C4-2B (cell line): ENCODE measurements at regions not wholly inside any gene's neighbourhood (a gene's known extent, or its start where the extent isn't known, plus 50 kb on each side); places are given as distances from the start of the nearest gene placed in this dataset.

Experiments used
- CTCF ChIP-seq: fragments of 450-650 bp; conservative IDR thresholded peaks from 2 replicates; pipeline ENCODE4 v1.5.1; 2017; ENCODE audit warnings: mild to moderate bottlenecking
- ZFX ChIP-seq: fragments of 450-650 bp; IDR thresholded peaks from 2 replicates; pipeline ENCODE4 v1.6.1; 2017

DNA sequence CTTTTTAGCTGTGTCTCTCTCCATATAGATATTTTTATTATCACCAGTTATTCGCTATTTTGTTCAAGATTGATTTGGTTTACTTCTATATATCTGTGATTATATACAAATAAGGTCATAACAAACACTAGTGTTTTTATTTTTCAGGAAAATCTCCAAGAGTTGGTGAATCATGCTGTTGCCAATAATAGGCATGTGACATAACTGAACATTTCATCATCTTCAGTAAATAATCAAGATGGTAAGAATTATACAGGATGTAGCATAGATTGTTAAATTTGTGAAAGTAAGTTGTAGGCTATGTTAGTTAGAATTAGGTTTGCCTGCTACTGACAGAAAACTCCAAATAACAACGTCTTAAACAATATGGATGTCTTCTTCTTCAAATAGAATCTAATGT lies 240.9 kb upstream of the PDE3A start:
- TF ChIP-seq CTCF: no peak
- TF ChIP-seq ZFX: no peak
